ENCODE measurements at regions not wholly inside any gene's neighbourhood (a gene's known extent, or its start where the extent isn't known, plus 50 kb on each side); places are given as distances from the start of the nearest gene placed in this dataset.
"Not testable (repeated sequence)": the region's sequence is repeated elsewhere in the genome, so short reads cannot be mapped to it uniquely, and the experiment has no call there.

DNA sequence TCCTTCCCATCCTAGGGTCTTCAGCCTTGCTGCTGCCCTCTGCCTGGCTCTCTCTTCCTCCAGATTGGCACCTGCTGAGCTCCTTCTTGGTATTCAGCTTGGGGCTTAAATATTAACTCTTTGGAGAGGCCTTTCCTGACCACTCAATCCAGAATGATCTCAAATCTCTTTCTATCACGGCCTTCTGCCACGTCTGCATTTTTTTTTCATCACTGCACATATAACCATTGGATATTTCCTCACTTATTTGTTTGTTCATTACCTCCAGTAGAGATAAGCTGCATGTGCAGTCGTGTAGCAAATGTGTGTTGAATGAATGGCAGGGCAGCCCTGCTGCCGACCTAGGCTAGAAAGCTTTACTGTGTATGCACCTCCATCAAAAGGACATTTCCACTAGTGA is 51.6 kb upstream of the MPP7 start:
- no peak for DNase-seq (ENCODE audit: low read depth)

DNA sequence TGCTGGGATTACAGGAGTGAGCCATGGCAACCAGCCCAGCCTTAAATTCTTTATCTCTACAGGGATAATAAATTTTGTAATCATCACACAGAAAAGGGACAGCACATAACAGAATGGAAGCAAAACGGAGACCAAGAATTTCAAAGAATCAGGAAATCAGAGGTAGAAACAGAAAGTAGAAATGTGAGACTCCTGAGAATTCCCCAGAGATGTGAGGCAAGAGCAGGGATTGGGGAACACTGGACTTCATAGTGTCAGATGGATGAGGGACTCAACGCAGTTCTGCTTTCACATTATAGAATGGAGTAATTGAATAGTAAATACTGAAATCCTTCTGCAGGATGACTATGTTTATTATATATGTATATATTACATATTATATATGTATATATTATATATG is 52.5 kb upstream of the MPP7 start:
- no peak for DNase-seq (ENCODE audit: low read depth)

DNA sequence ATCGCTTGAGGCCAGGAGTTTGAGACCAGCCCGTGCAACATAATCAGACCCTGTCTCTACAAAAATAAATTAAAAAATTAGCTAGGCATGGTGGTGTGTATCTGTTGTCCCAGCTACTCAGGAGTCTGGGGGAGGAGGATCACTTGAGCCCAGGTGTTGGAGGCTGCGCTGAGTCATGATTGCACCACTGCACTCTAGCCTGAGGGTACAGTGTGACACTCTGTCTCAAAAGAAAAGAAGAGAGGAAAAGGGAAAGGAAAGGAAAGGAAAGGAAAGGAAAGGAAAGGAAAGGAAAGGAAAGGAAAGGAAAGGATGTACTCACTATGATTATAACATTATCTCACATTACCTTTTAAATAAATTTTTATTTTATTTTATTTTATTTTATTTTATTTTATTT is 56.5 kb upstream of the MPP7 start:
- no peak for DNase-seq (ENCODE audit: low read depth)

- no peak for DNase-seq (ENCODE audit: low read depth)
These were observed 57.3 kb upstream of the MPP7 start for GRCh38 chr10:28360175-28360574.

DNA sequence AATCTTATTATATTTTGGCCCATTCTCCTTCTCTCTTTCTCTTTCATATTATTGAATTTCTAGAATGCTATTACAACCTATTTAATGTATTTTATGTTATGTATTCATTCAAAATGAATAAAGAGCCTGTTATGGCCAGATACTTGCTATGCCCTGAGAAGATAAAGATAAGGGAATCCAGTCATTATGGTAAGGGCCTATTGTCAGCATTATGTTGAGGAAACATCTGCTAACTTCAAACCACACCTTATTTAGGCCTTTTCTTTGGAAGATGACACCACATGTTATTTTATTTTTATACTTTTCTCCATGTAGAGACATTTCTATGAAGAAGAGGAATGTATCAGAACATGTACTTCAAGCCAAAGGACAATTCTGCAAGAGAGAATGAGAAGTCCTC is 60.5 kb upstream of the MPP7 start:
- DNase-seq (ENCODE audit: low read depth), result no peak

DNA sequence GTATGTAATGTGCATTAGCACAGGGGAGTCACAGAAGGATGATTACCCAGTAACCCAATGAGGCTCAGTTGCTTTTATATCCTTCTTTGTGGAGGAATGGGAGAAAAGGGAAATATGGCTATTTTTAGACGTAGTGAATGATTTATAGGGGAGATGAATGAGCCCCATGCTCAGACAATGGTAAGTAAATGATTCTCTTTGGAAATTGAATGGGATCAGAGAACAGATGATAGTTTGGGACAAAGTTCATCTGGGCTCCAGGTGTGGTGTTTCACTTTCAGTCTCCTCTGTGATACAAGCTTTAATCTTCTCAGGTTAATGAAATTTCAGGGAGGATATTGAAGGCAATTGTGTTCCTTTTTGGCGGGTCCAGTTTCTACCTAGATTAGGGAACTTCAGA is 63.0 kb upstream of the MPP7 start:
- no peak for DNase-seq (ENCODE audit: low read depth)

DNA sequence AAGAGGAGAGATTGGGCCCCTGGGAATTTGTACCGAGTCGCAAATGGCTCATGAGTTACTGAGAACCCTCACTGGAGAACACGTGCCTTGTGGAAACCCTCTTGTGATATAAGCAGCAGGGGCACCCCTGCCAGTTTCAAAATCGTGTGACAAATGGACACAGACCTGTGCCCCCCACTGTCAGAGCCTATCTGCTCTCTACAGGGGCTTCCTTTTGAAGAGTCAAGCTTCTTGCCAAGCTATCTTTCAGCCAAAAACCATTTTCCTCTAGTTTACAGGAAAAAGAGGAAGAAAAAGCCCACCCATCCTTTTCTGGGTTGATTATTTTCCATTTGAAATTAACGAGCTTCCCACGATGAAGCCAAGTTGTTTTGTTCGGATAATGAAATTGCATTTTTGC is 64.1 kb upstream of the MPP7 start:
- no peak for DNase-seq (ENCODE audit: low read depth)

DNA sequence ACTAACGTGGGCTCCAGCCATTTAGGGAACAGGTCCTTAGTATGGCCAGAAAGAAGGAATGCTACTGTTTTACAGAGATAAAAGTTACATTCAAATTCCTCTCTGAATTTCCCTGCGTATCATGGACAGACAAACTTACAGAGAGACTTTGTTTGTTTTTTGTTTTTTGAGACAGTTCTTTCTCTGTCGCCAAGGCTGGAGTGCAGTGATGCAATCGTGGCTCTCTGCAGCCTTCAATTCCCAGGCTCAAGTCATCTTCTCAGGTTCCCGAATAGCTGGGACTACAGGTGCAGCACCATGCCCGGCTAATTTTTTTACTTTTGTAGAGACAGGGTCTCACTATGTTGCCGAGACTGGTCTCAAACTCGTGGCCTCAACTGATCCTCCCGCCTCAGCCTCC is 64.5 kb upstream of the MPP7 start:
- no peak for DNase-seq (ENCODE audit: low read depth)

- DNase-seq (ENCODE audit: low read depth), result no peak
These were observed 65.1 kb upstream of the MPP7 start for GRCh38 chr10:28367929-28368484.

DNA sequence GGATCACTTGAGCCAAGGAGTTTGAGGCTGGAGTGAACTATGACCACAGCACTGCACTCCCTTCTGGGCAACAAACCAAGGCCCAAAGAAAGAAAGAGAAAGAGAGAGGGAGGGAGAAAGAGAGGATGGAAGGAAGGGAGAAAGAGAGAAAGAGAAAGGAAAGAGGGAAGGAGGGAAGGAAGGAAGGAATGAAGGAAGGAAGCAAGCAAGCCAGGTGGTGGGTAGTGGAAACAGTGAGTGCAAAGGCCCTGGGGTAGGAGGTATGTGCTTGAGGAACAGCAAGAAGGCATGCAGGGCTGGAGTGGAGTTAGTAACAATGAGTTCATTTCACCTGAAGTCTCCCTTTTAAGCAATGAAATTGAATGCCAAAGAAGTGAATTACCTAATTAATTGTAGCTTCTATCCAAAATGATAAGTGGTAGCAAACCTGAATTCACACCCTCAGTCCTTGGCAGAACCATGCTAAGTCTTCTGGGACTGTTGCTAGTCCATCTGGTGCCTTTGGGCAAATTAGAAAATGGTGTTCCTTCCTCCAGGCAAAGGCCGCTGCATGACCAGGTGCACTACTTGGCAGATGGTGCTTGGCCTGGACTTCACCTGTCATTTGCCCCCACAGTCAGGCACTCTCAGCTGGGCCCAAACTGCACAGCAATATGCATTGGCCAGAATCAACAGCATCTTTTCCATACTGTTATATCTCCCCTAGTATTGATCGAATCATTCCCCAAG is 67.4 kb upstream of the MPP7 start:
- DNase-seq (ENCODE audit: low read depth), result no peak

GRCh38 chr10:28371638-28372037 is 68.8 kb upstream of the MPP7 start:
- not testable (repeated sequence) for DNase-seq (ENCODE audit: low read depth)

GRCh38 chr10:28374036-28374435 is 71.2 kb upstream of the MPP7 start:
- no peak for DNase-seq (ENCODE audit: low read depth)

DNA sequence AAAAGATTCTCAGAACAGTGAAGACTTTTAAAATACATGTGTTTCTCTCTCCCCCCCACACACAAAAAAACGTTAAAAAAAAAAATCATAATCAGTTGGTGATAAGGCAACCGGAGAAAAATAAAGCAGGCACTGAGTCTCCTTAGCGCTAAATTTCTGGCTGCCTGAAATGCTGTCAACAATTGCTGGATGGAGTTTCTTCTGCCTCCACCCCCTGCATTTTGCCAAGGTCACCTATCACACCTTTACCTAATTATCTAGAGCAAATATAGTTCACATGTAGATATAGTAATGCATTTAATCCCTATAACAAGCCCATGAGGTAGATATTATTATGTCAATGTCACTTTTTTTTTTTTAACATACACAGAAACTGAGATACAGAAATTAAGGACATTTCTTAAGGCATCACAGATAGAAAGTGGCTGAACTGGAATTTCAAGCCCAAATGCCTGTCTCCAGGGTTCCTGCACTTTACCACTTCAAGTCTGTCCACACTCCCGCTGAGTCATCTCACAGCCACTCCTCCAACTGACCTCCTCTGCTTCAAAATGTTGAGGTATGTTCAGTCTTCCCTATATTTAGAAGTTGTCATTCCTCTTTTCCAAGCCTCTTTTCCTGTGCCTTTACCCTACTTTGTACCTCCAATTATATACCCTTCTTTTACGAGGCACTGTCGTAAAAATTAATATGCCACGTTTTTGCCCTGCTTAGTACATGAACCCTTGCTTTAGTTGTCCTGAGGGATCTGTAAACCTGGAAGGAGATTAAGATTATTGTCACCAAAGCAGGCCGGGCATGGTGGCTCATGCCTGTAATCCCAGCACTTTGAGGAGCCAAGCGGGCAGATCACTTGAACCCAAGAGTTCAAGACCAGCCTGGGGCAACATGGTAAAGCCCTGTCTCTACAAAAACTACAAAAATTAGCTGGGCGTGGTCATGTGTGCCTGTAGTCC is 72.8 kb upstream of the MPP7 start:
- DNase-seq (ENCODE audit: low read depth), result peak; percentile 58

GRCh38 chr10:28378986-28379585 is 76.2 kb upstream of the MPP7 start:
- no peak for DNase-seq (ENCODE audit: low read depth)

GRCh38 chr10:28381466-28381865 is 78.6 kb upstream of the MPP7 start:
- no peak for DNase-seq (ENCODE audit: low read depth)

GRCh38 chr10:28381903-28382347 is 79.1 kb upstream of the MPP7 start:
- DNase-seq (ENCODE audit: low read depth), result peak; percentile 77

- DNase-seq (ENCODE audit: low read depth), result peak; percentile 47
These were observed 79.8 kb upstream of the MPP7 start for GRCh38 chr10:28382525-28383269.

GRCh38 chr10:28384557-28384956 is 81.7 kb upstream of the MPP7 start:
- DNase-seq (ENCODE audit: low read depth), result no peak

DNA sequence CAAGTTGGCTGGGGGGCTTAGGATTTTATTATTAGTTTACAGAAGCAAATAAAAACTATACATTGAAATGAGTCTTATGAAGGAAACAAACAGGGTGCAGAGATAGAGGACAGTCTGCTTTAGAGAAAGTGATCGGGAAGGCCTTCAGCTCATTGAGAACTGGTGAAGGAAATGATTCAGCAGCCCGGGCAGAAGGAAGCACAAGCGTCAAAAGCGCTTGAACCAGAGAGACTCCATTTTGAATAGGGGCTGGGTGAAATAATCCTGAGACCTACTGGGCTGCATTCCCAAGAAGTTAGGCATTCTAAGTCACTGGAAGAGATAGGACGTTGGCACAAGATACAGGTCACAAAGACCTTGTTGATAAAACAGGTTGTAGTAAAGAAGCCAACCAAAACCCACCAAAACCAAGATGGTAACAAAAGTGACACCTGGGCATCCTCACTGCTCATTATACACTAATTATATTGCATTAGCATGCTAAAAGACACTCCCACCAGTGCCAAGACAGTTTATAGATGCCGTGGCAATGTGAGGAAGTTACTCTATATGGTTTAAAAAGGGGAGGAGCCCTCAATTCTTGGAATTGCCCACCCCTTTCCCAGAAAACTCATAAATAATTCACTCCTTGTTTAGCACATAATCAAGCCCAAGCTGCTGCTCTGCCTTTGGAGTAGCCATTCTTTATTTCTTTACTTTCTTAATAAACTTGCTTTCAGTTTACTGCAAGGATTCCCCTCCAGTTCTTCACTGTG is 83.1 kb upstream of the MPP7 start:
- no peak for DNase-seq (ENCODE audit: low read depth)

GRCh38 chr10:28386503-28386868 is 83.6 kb upstream of the MPP7 start:
- no peak for DNase-seq (ENCODE audit: low read depth)

- no peak for DNase-seq (ENCODE audit: low read depth)
These were observed 84.3 kb upstream of the MPP7 start for GRCh38 chr10:28387140-28387539.

All from RPMI7951 (cell line).